ENCODE measurements at regions not wholly inside any gene's neighbourhood (a gene's known extent, or its start where the extent isn't known, plus 50 kb on each side); places are given as distances from the start of the nearest gene placed in this dataset.
"Not testable (repeated sequence)": the region's sequence is repeated elsewhere in the genome, so short reads cannot be mapped to it uniquely, and the experiment has no call there.

- H3K4me3 ChIP-seq (ENCODE audit: low read length), result no peak overlapping the region
- DNase-seq (ENCODE audit: low read depth), result no peak
- no peak for TF ChIP-seq CTCF (IDR thresholded peaks at IDR 0.05; ENCODE audit: insufficient read depth, low read depth, low read length, missing control alignments)
Observed at GRCh38 chr10:16030562-16030961, 170.3 kb upstream of the MINDY3 start.

- H3K4me3 ChIP-seq (ENCODE audit: low read length), result no peak overlapping the region
- no peak for DNase-seq (ENCODE audit: low read depth)
- no peak for TF ChIP-seq CTCF (IDR thresholded peaks at IDR 0.05; ENCODE audit: insufficient read depth, low read depth, low read length, missing control alignments)
Observed at GRCh38 chr10:16049050-16049449, 188.7 kb upstream of the MINDY3 start.

GRCh38 chr10:16049782-16050181 is 189.5 kb upstream of the MINDY3 start:
- peak; percentile 2 for DNase-seq (ENCODE audit: low read depth)
- TF ChIP-seq CTCF (IDR thresholded peaks at IDR 0.05; ENCODE audit: insufficient read depth, low read depth, low read length, missing control alignments), result no peak
- no peak overlapping the region for H3K4me3 ChIP-seq (ENCODE audit: low read length)

GRCh38 chr10:16063350-16063749 is 203.0 kb upstream of the MINDY3 start:
- H3K4me3 ChIP-seq (ENCODE audit: low read length), result no peak overlapping the region
- DNase-seq (ENCODE audit: low read depth), result no peak
- no peak for TF ChIP-seq CTCF (IDR thresholded peaks at IDR 0.05; ENCODE audit: insufficient read depth, low read depth, low read length, missing control alignments)

GRCh38 chr10:16083551-16083950 is 223.2 kb upstream of the MINDY3 start:
- not testable (repeated sequence) for DNase-seq (ENCODE audit: low read depth); H3K4me3 ChIP-seq (ENCODE audit: low read length)

- no peak for DNase-seq (ENCODE audit: low read depth)
- H3K4me3 ChIP-seq (ENCODE audit: low read length), result no peak overlapping the region
- TF ChIP-seq CTCF (IDR thresholded peaks at IDR 0.05; ENCODE audit: insufficient read depth, low read depth, low read length, missing control alignments), result no peak
Observed at GRCh38 chr10:16105082-16105481, 244.8 kb upstream of the MINDY3 start.

- H3K4me3 ChIP-seq (ENCODE audit: low read length), result no peak overlapping the region
- peak; percentile 29 for DNase-seq (ENCODE audit: low read depth)
- TF ChIP-seq CTCF (IDR thresholded peaks at IDR 0.05; ENCODE audit: insufficient read depth, low read depth, low read length, missing control alignments), result peak; percentile 29
Observed at GRCh38 chr10:16116404-16117304, 256.3 kb upstream of the MINDY3 start.
